ENCODE measurements at regions not wholly inside any gene's neighbourhood (a gene's known extent, or its start where the extent isn't known, plus 50 kb on each side); places are given as distances from the start of the nearest gene placed in this dataset.
A peak's percentile ranks its signal among the peaks of the same experiment; 100 is the strongest.
"Not testable (repeated sequence)": the region's sequence is repeated elsewhere in the genome, so short reads cannot be mapped to it uniquely, and the experiment has no call there.

- H3K27me3 ChIP-seq (replicated peaks): no peaks in the 10 kb centered on the region
- peak in 1 of 2 experiments; percentile 6 for DNase-seq (ENCODE audit: low read depth in 1 of 2, low spot score in 2 of 2)
Observed at GRCh38 chr13:30520571-30520970, 54.8 kb upstream of the HMGB1 start.

GRCh38 chr13:30523211-30523610 is 57.5 kb upstream of the HMGB1 start:
- no peaks in the 10 kb centered on the region for H3K36me3 ChIP-seq
- H3K27me3 ChIP-seq (replicated peaks): no peaks in the 10 kb centered on the region
- H3K4me3 ChIP-seq: no peak overlapping the region
- H3K9me3 ChIP-seq (replicated peaks): no peaks in the 10 kb centered on the region
- H3K27ac ChIP-seq: no peak overlapping the region
- no peaks in the 10 kb centered on the region; the same call in 1 of the 2 replicates for H3K4me1 ChIP-seq (replicated peaks)
- no peak for DNase-seq (ENCODE audit: low read depth in 1 of 2, low spot score in 2 of 2)

More at GRCh38 chr13:30520571-30520970, 54.8 kb upstream of the HMGB1 start:
- Histone ChIP-seq H3K36me3 (no peaks in the 10 kb centered on the region), H3K27ac (no peak overlapping the region), H3K4me3 (no peak overlapping the region), H3K9me3 (replicated peaks) (no peaks in the 10 kb centered on the region), H3K4me1 (replicated peaks) (no peaks in the 10 kb centered on the region; the same call in 1 of the 2 replicates)

GRCh38 chr13:30523817-30524216 is 58.1 kb upstream of the HMGB1 start:
- not testable (repeated sequence) for H3K27me3 ChIP-seq (replicated peaks); H3K27ac ChIP-seq; H3K4me1 ChIP-seq (replicated peaks); H3K9me3 ChIP-seq (replicated peaks); H3K4me3 ChIP-seq; DNase-seq (ENCODE audit: low read depth in 1 of 2, low spot score in 2 of 2); H3K36me3 ChIP-seq

GRCh38 chr13:30525212-30525611 is 59.5 kb upstream of the HMGB1 start:
- DNase-seq (ENCODE audit: low read depth in 1 of 2, low spot score in 2 of 2); H3K9me3 ChIP-seq (replicated peaks); H3K27ac ChIP-seq; H3K36me3 ChIP-seq; H3K4me3 ChIP-seq; H3K27me3 ChIP-seq (replicated peaks); H3K4me1 ChIP-seq (replicated peaks): not testable (repeated sequence)

GRCh38 chr13:30526612-30527495 is 61.1 kb upstream of the HMGB1 start:
- H3K36me3 ChIP-seq: no peaks in the 10 kb centered on the region
- H3K9me3 ChIP-seq (replicated peaks): no peaks in the 10 kb centered on the region
- H3K27me3 ChIP-seq (replicated peaks): no peaks in the 10 kb centered on the region
- H3K27ac ChIP-seq: no peak overlapping the region
- H3K4me3 ChIP-seq: no peak overlapping the region
- no peaks in the 10 kb centered on the region for H3K4me1 ChIP-seq (replicated peaks)
- no peak for DNase-seq (ENCODE audit: low read depth in 1 of 2, low spot score in 2 of 2)

- Histone ChIP-seq H3K9me3 (replicated peaks) (no peaks in the 10 kb centered on the region), H3K4me3 (no peak overlapping the region), H3K27me3 (replicated peaks) (no peaks in the 10 kb centered on the region), H3K36me3 (no peaks in the 10 kb centered on the region), H3K4me1 (replicated peaks) (no peaks in the 10 kb centered on the region), H3K27ac (no peak overlapping the region)
- no peak for DNase-seq (ENCODE audit: low read depth in 1 of 2, low spot score in 2 of 2)
Observed at GRCh38 chr13:30529085-30529834, 63.5 kb upstream of the HMGB1 start.

- Histone ChIP-seq H3K27me3 (replicated peaks) (no peaks in the 10 kb centered on the region), H3K36me3 (no peaks in the 10 kb centered on the region), H3K27ac (no peak overlapping the region), H3K4me1 (replicated peaks) (no peaks in the 10 kb centered on the region), H3K9me3 (replicated peaks) (no peaks in the 10 kb centered on the region), H3K4me3 (no peak overlapping the region)
- DNase-seq (ENCODE audit: low read depth in 1 of 2, low spot score in 2 of 2): no peak
Observed at GRCh38 chr13:30535046-30535445, 69.3 kb upstream of the HMGB1 start.

GRCh38 chr13:30545320-30545719 is 72.4 kb upstream of the USPL1 start:
- no peak overlapping the region for H3K4me3 ChIP-seq
- H3K36me3 ChIP-seq: no peaks in the 10 kb centered on the region
- H3K4me1 ChIP-seq (replicated peaks): no peaks in the 10 kb centered on the region
- H3K27ac ChIP-seq: no peak overlapping the region
- H3K9me3 ChIP-seq (replicated peaks): no peaks in the 10 kb centered on the region
- DNase-seq (ENCODE audit: low read depth in 1 of 2, low spot score in 2 of 2): no peak
- H3K27me3 ChIP-seq (replicated peaks): no peaks in the 10 kb centered on the region

GRCh38 chr13:30548046-30548445 is 69.7 kb upstream of the USPL1 start:
- not testable (repeated sequence) for H3K4me1 ChIP-seq (replicated peaks); H3K9me3 ChIP-seq (replicated peaks); H3K27me3 ChIP-seq (replicated peaks); H3K4me3 ChIP-seq; H3K27ac ChIP-seq; DNase-seq (ENCODE audit: low read depth in 1 of 2, low spot score in 2 of 2); H3K36me3 ChIP-seq

GRCh38 chr13:30551189-30551588 is 66.5 kb upstream of the USPL1 start:
- Histone ChIP-seq H3K9me3 (replicated peaks) (no peaks in the 10 kb centered on the region), H3K27me3 (replicated peaks) (no peaks in the 10 kb centered on the region), H3K4me1 (replicated peaks) (no peaks in the 10 kb centered on the region), H3K4me3 (no peak overlapping the region), H3K36me3 (no peaks in the 10 kb centered on the region), H3K27ac (no peak overlapping the region)
- DNase-seq (ENCODE audit: low read depth in 1 of 2, low spot score in 2 of 2): no peak

GRCh38 chr13:30552567-30552966 is 65.2 kb upstream of the USPL1 start:
- Histone ChIP-seq H3K4me1 (replicated peaks) (no peaks in the 10 kb centered on the region), H3K27ac (no peak overlapping the region), H3K9me3 (replicated peaks) (no peaks in the 10 kb centered on the region), H3K4me3 (no peak overlapping the region), H3K27me3 (replicated peaks) (no peaks in the 10 kb centered on the region), H3K36me3 (no peaks in the 10 kb centered on the region)
- no peak for DNase-seq (ENCODE audit: low read depth in 1 of 2, low spot score in 2 of 2)

GRCh38 chr13:30559274-30559673 is 58.4 kb upstream of the USPL1 start:
- Histone ChIP-seq H3K27ac (no peak overlapping the region), H3K27me3 (replicated peaks) (no peaks in the 10 kb centered on the region), H3K4me1 (replicated peaks) (no peaks in the 10 kb centered on the region), H3K9me3 (replicated peaks) (no peaks in the 10 kb centered on the region), H3K4me3 (no peak overlapping the region), H3K36me3 (no peaks in the 10 kb centered on the region)
- DNase-seq (ENCODE audit: low read depth in 1 of 2, low spot score in 2 of 2): no peak

- no peak overlapping the region for H3K27ac ChIP-seq
- H3K4me1 ChIP-seq (replicated peaks): no peaks in the 10 kb centered on the region
- no peak overlapping the region for H3K4me3 ChIP-seq
- DNase-seq (ENCODE audit: low read depth in 1 of 2, low spot score in 2 of 2): no peak
- H3K36me3 ChIP-seq: no peaks in the 10 kb centered on the region
- H3K27me3 ChIP-seq (replicated peaks): no peaks in the 10 kb centered on the region
- no peaks in the 10 kb centered on the region for H3K9me3 ChIP-seq (replicated peaks)
Observed at GRCh38 chr13:30560212-30560611, 57.5 kb upstream of the USPL1 start.

GRCh38 chr13:30561511-30561910 is 56.2 kb upstream of the USPL1 start:
- Histone ChIP-seq H3K27ac (no peak overlapping the region), H3K36me3 (no peaks in the 10 kb centered on the region), H3K4me3 (no peak overlapping the region), H3K27me3 (replicated peaks) (no peaks in the 10 kb centered on the region), H3K9me3 (replicated peaks) (no peaks in the 10 kb centered on the region), H3K4me1 (replicated peaks) (no peaks in the 10 kb centered on the region)
- no peak for DNase-seq (ENCODE audit: low read depth in 1 of 2, low spot score in 2 of 2)

Data from SJSA1 (cell line).